ENCODE measurements at regions not wholly inside any gene's neighbourhood (a gene's known extent, or its start where the extent isn't known, plus 50 kb on each side); places are given as distances from the start of the nearest gene placed in this dataset.
A peak's percentile ranks its signal among the peaks of the same experiment; 100 is the strongest.
"Not testable (repeated sequence)": the region's sequence is repeated elsewhere in the genome, so short reads cannot be mapped to it uniquely, and the experiment has no call there.

GRCh38 chr11:57900320-57900719 is 123.4 kb upstream of the OR9Q1 start:
- H3K27ac ChIP-seq (ENCODE audit: low read length), result no peak overlapping the region
- H3K4me3 ChIP-seq (ENCODE audit: low read length), result no peak overlapping the region
- no peak for ATAC-seq
- no peaks in the 10 kb centered on the region for H3K27me3 ChIP-seq (ENCODE audit: control insufficient read depth, insufficient read depth)
- intact Hi-C loops (cut with DNase I), result no loop called here
- no peaks in the 10 kb centered on the region for H3K9me3 ChIP-seq (ENCODE audit: control insufficient read depth, low read length)
- no peak for DNase-seq
- no peaks in the 10 kb centered on the region for H3K4me1 ChIP-seq (ENCODE audit: control insufficient read depth, insufficient read depth, low read length)
- WGBS, result 28% methylated on average over 1 of the region's 1 CpG

- intact Hi-C loops (cut with DNase I), result no loop called here
- Histone ChIP-seq H3K27me3 (ENCODE audit: control insufficient read depth, insufficient read depth) (no peaks in the 10 kb centered on the region), H3K4me1 (ENCODE audit: control insufficient read depth, insufficient read depth, low read length) (no peaks in the 10 kb centered on the region), H3K4me3 (ENCODE audit: low read length) (no peak overlapping the region), H3K9me3 (ENCODE audit: control insufficient read depth, low read length) (no peaks in the 10 kb centered on the region), H3K27ac (ENCODE audit: low read length) (no peak overlapping the region)
- DNase-seq (no peak), ATAC-seq (no peak)
These were observed 122.4 kb upstream of the OR9Q1 start for GRCh38 chr11:57901278-57901677.

GRCh38 chr11:57901756-57902155 is 121.9 kb upstream of the OR9Q1 start:
- Histone ChIP-seq H3K4me1 (ENCODE audit: control insufficient read depth, insufficient read depth, low read length) (no peaks in the 10 kb centered on the region), H3K4me3 (ENCODE audit: low read length) (no peak overlapping the region), H3K27ac (ENCODE audit: low read length) (no peak overlapping the region), H3K9me3 (ENCODE audit: control insufficient read depth, low read length) (no peaks in the 10 kb centered on the region), H3K27me3 (ENCODE audit: control insufficient read depth, insufficient read depth) (no peaks in the 10 kb centered on the region)
- no peak for ATAC-seq
- WGBS, result 73% methylated on average over 5 of the region's 5 CpGs
- no peak for DNase-seq
- intact Hi-C loops (cut with DNase I), result no loop called here

- H3K4me3 ChIP-seq (ENCODE audit: low read length), result no peak overlapping the region
- DNase-seq (no peak), ATAC-seq (no peak)
- intact Hi-C loops (cut with DNase I), result no loop called here
- no peaks in the 10 kb centered on the region for H3K4me1 ChIP-seq (ENCODE audit: control insufficient read depth, insufficient read depth, low read length)
- H3K27ac ChIP-seq (ENCODE audit: low read length), result no peak overlapping the region
- H3K9me3 ChIP-seq (ENCODE audit: control insufficient read depth, low read length), result no peaks in the 10 kb centered on the region
- no peaks in the 10 kb centered on the region for H3K27me3 ChIP-seq (ENCODE audit: control insufficient read depth, insufficient read depth)
These were observed 120.7 kb upstream of the OR9Q1 start for GRCh38 chr11:57903011-57903410.

GRCh38 chr11:57903441-57904123 is 120.1 kb upstream of the OR9Q1 start:
- DNase-seq (no peak), ATAC-seq (peak; percentile 51 to 63)

GRCh38 chr11:57904376-57904775 is 119.3 kb upstream of the OR9Q1 start:
- WGBS, result 74% methylated on average over 10 of the region's 10 CpGs
- H3K4me3 ChIP-seq (ENCODE audit: low read length), result peak overlapping the region; percentile 25
- no peaks in the 10 kb centered on the region for H3K4me1 ChIP-seq (ENCODE audit: control insufficient read depth, insufficient read depth, low read length)
- intact Hi-C loops (cut with DNase I), result no loop called here
- no peaks in the 10 kb centered on the region for H3K27me3 ChIP-seq (ENCODE audit: control insufficient read depth, insufficient read depth)
- H3K9me3 ChIP-seq (ENCODE audit: control insufficient read depth, low read length), result no peaks in the 10 kb centered on the region
- no peak for DNase-seq
- H3K27ac ChIP-seq (ENCODE audit: low read length), result peak overlapping the region; percentile 13
- ATAC-seq, result no peak

More at GRCh38 chr11:57903441-57904123, 120.1 kb upstream of the OR9Q1 start:
- WGBS, result 68% methylated on average over 11 of the region's 11 CpGs
- Histone ChIP-seq H3K9me3 (ENCODE audit: control insufficient read depth, low read length) (no peaks in the 10 kb centered on the region), H3K27ac (ENCODE audit: low read length) (no peak overlapping the region), H3K27me3 (ENCODE audit: control insufficient read depth, insufficient read depth) (no peaks in the 10 kb centered on the region), H3K4me3 (ENCODE audit: low read length) (no peak overlapping the region), H3K4me1 (ENCODE audit: control insufficient read depth, insufficient read depth, low read length) (no peaks in the 10 kb centered on the region)
- intact Hi-C loops (cut with DNase I), result no loop called here

- Histone ChIP-seq H3K27me3 (ENCODE audit: control insufficient read depth, insufficient read depth) (no peaks in the 10 kb centered on the region), H3K4me3 (ENCODE audit: low read length) (no peak overlapping the region), H3K27ac (ENCODE audit: low read length) (no peak overlapping the region), H3K9me3 (ENCODE audit: control insufficient read depth, low read length) (no peaks in the 10 kb centered on the region), H3K4me1 (ENCODE audit: control insufficient read depth, insufficient read depth, low read length) (no peaks in the 10 kb centered on the region)
- 81% methylated on average over 2 of the region's 2 CpGs for WGBS
- intact Hi-C loops (cut with DNase I), result no loop called here
- DNase-seq, result no peak
- no peak for ATAC-seq
These were observed 118.2 kb upstream of the OR9Q1 start for GRCh38 chr11:57905439-57905838.

GRCh38 chr11:57908399-57908798 is 115.3 kb upstream of the OR9Q1 start:
- 90% methylated on average over 2 of the region's 2 CpGs for WGBS
- not testable (repeated sequence) for ATAC-seq

GRCh38 chr11:57911522-57911921 is 112.2 kb upstream of the OR9Q1 start:
- H3K27me3 ChIP-seq (ENCODE audit: control insufficient read depth, insufficient read depth); H3K27ac ChIP-seq (ENCODE audit: low read length); H3K4me1 ChIP-seq (ENCODE audit: control insufficient read depth, insufficient read depth, low read length); H3K9me3 ChIP-seq (ENCODE audit: control insufficient read depth, low read length); ATAC-seq; DNase-seq; intact Hi-C loops (cut with DNase I); H3K4me3 ChIP-seq (ENCODE audit: low read length): not testable (repeated sequence)
- 68% methylated on average over 4 of the region's 4 CpGs for WGBS

More at GRCh38 chr11:57908399-57908798, 115.3 kb upstream of the OR9Q1 start:
- H3K27ac ChIP-seq (ENCODE audit: low read length); intact Hi-C loops (cut with DNase I); H3K27me3 ChIP-seq (ENCODE audit: control insufficient read depth, insufficient read depth); H3K9me3 ChIP-seq (ENCODE audit: control insufficient read depth, low read length); DNase-seq; H3K4me3 ChIP-seq (ENCODE audit: low read length); H3K4me1 ChIP-seq (ENCODE audit: control insufficient read depth, insufficient read depth, low read length): not testable (repeated sequence)

- Histone ChIP-seq H3K4me1 (ENCODE audit: control insufficient read depth, insufficient read depth, low read length) (no peaks in the 10 kb centered on the region), H3K27me3 (ENCODE audit: control insufficient read depth, insufficient read depth) (no peaks in the 10 kb centered on the region), H3K27ac (ENCODE audit: low read length) (no peak overlapping the region), H3K4me3 (ENCODE audit: low read length) (no peak overlapping the region), H3K9me3 (ENCODE audit: control insufficient read depth, low read length) (no peaks in the 10 kb centered on the region)
- 69% methylated on average over 6 of the region's 6 CpGs for whole genome bisulfite sequencing
- intact Hi-C loops (cut with DNase I), result no loop called here
- DNase-seq (no peak), ATAC-seq (no peak)
These were observed 109.7 kb upstream of the OR9Q1 start for GRCh38 chr11:57913715-57914704.

GRCh38 chr11:57917632-57918031 is 106.0 kb upstream of the OR9Q1 start:
- intact Hi-C loops (cut with DNase I), result no loop called here
- no peaks in the 10 kb centered on the region for H3K27me3 ChIP-seq (ENCODE audit: control insufficient read depth, insufficient read depth)
- no peaks in the 10 kb centered on the region for H3K9me3 ChIP-seq (ENCODE audit: control insufficient read depth, low read length)
- ATAC-seq, result no peak
- no peak for DNase-seq
- no peak overlapping the region for H3K27ac ChIP-seq (ENCODE audit: low read length)
- 88% methylated on average over 5 of the region's 5 CpGs for WGBS
- H3K4me1 ChIP-seq (ENCODE audit: control insufficient read depth, insufficient read depth, low read length), result no peaks in the 10 kb centered on the region
- H3K4me3 ChIP-seq (ENCODE audit: low read length), result no peak overlapping the region
